Mucosa of stomach (tissue), 1 donor: ENCODE measurements at regions not wholly inside any gene's neighbourhood (a gene's known extent, or its start where the extent isn't known, plus 50 kb on each side); places are given as distances from the start of the nearest gene placed in this dataset.

Experiments used
- H3K27me3 ChIP-seq: one replicate; pipeline ENCODE4 v1.7.0; 2013; ENCODE audit warnings: mild to moderate bottlenecking, low read length; ENCODE audit not compliant: control insufficient read depth, insufficient read depth
- H3K36me3 ChIP-seq: one replicate; pipeline ENCODE4 v1.7.0; 2013; ENCODE audit warnings: low read length; ENCODE audit not compliant: control insufficient read depth, insufficient read depth
- H3K4me1 ChIP-seq: one replicate; pipeline ENCODE4 v1.7.0; 2013; ENCODE audit warnings: mild to moderate bottlenecking, low read length; ENCODE audit not compliant: control insufficient read depth, insufficient read depth
- H3K4me3 ChIP-seq: one replicate; pipeline ENCODE4 v1.7.0; 2013; ENCODE audit warnings: low read length
- H3K9ac ChIP-seq: one replicate; pipeline ENCODE4 v1.7.0; 2013; ENCODE audit warnings: mild to moderate bottlenecking, low read length, moderate library complexity
- H3K9me3 ChIP-seq: one replicate; pipeline ENCODE4 v1.7.0; 2013; ENCODE audit warnings: mild to moderate bottlenecking, low read length, moderate library complexity; ENCODE audit not compliant: control insufficient read depth
- donor health status: Pancreatic carcinoma.

- Histone ChIP-seq H3K4me1 (no peaks in the 10 kb centered on the region), H3K27me3 (no peaks in the 10 kb centered on the region), H3K4me3 (no peak overlapping the region)
These were observed 551.4 kb downstream of the IQCM start for GRCh38 chr4:149264093-149264733.

GRCh38 chr4:149248191-149248764 lies 567.4 kb downstream of the IQCM start:
- Histone ChIP-seq H3K4me3 (no peak overlapping the region), H3K9me3 (no peaks in the 10 kb centered on the region)

More at GRCh38 chr4:149264093-149264733, 551.4 kb downstream of the IQCM start:
- Histone ChIP-seq H3K9me3 (no peaks in the 10 kb centered on the region), H3K9ac (no peak overlapping the region), H3K36me3 (no peaks in the 10 kb centered on the region)

GRCh38 chr4:149247164-149247563 lies 568.5 kb downstream of the IQCM start:
- Histone ChIP-seq H3K4me3 (no peak overlapping the region), H3K27me3 (no peaks in the 10 kb centered on the region), H3K4me1 (no peaks in the 10 kb centered on the region), H3K9me3 (no peaks in the 10 kb centered on the region), H3K9ac (no peak overlapping the region), H3K36me3 (no peaks in the 10 kb centered on the region)

More at GRCh38 chr4:149248191-149248764, 567.4 kb downstream of the IQCM start:
- Histone ChIP-seq H3K4me1 (no peaks in the 10 kb centered on the region), H3K36me3 (no peaks in the 10 kb centered on the region), H3K9ac (no peak overlapping the region), H3K27me3 (no peaks in the 10 kb centered on the region)

GRCh38 chr4:149245333-149245732 lies 570.3 kb downstream of the IQCM start:
- no peak overlapping the region for H3K4me3 ChIP-seq
- no peaks in the 10 kb centered on the region for H3K36me3 ChIP-seq
- no peaks in the 10 kb centered on the region for H3K27me3 ChIP-seq
- H3K9me3 ChIP-seq = no peaks in the 10 kb centered on the region
- H3K9ac ChIP-seq = no peak overlapping the region
- H3K4me1 ChIP-seq = no peaks in the 10 kb centered on the region

GRCh38 chr4:149238097-149238496 lies 577.5 kb downstream of the IQCM start:
- Histone ChIP-seq H3K36me3 (no peaks in the 10 kb centered on the region), H3K4me1 (no peaks in the 10 kb centered on the region), H3K4me3 (no peak overlapping the region), H3K9me3 (no peaks in the 10 kb centered on the region), H3K9ac (no peak overlapping the region), H3K27me3 (no peaks in the 10 kb centered on the region)

GRCh38 chr4:149234798-149235197 lies 580.8 kb downstream of the IQCM start:
- Histone ChIP-seq H3K9me3 (no peaks in the 10 kb centered on the region), H3K4me3 (no peak overlapping the region), H3K4me1 (no peaks in the 10 kb centered on the region), H3K36me3 (no peaks in the 10 kb centered on the region), H3K27me3 (no peaks in the 10 kb centered on the region), H3K9ac (no peak overlapping the region)

- Histone ChIP-seq H3K9me3 (no peaks in the 10 kb centered on the region), H3K27me3 (no peaks in the 10 kb centered on the region), H3K4me3 (no peak overlapping the region), H3K36me3 (no peaks in the 10 kb centered on the region), H3K9ac (no peak overlapping the region), H3K4me1 (no peaks in the 10 kb centered on the region)
These were observed 592.0 kb downstream of the IQCM start for GRCh38 chr4:149223659-149224058.

GRCh38 chr4:149218672-149219071 lies 597.0 kb downstream of the IQCM start:
- H3K27me3 ChIP-seq = no peaks in the 10 kb centered on the region
- no peaks in the 10 kb centered on the region for H3K36me3 ChIP-seq
- H3K9ac ChIP-seq = no peak overlapping the region
- no peak overlapping the region for H3K4me3 ChIP-seq
- H3K4me1 ChIP-seq = no peaks in the 10 kb centered on the region
- no peaks in the 10 kb centered on the region for H3K9me3 ChIP-seq

GRCh38 chr4:149214301-149214700 lies 601.3 kb downstream of the IQCM start:
- H3K9me3 ChIP-seq = no peaks in the 10 kb centered on the region
- no peaks in the 10 kb centered on the region for H3K36me3 ChIP-seq
- no peak overlapping the region for H3K9ac ChIP-seq
- H3K4me3 ChIP-seq = no peak overlapping the region
- H3K27me3 ChIP-seq = no peaks in the 10 kb centered on the region
- H3K4me1 ChIP-seq = no peaks in the 10 kb centered on the region

GRCh38 chr4:149211876-149212275 lies 603.8 kb downstream of the IQCM start:
- Histone ChIP-seq H3K27me3 (no peaks in the 10 kb centered on the region), H3K9me3 (no peaks in the 10 kb centered on the region), H3K36me3 (no peaks in the 10 kb centered on the region), H3K4me1 (no peaks in the 10 kb centered on the region), H3K4me3 (no peak overlapping the region), H3K9ac (no peak overlapping the region)

- no peaks in the 10 kb centered on the region for H3K9me3 ChIP-seq
- H3K9ac ChIP-seq = no peak overlapping the region
- H3K4me1 ChIP-seq = no peaks in the 10 kb centered on the region
- H3K27me3 ChIP-seq = no peaks in the 10 kb centered on the region
- no peaks in the 10 kb centered on the region for H3K36me3 ChIP-seq
- no peak overlapping the region for H3K4me3 ChIP-seq
These were observed 612.2 kb downstream of the IQCM start for GRCh38 chr4:149203256-149204001.

- Histone ChIP-seq H3K36me3 (no peaks in the 10 kb centered on the region), H3K9ac (no peak overlapping the region), H3K4me1 (no peaks in the 10 kb centered on the region), H3K27me3 (no peaks in the 10 kb centered on the region), H3K4me3 (no peak overlapping the region), H3K9me3 (no peaks in the 10 kb centered on the region)
These were observed 613.5 kb downstream of the IQCM start for GRCh38 chr4:149202117-149202516.
